ENCODE measurements at regions not wholly inside any gene's neighbourhood (a gene's known extent, or its start where the extent isn't known, plus 50 kb on each side); places are given as distances from the start of the nearest gene placed in this dataset.
"Not testable (repeated sequence)": the region's sequence is repeated elsewhere in the genome, so short reads cannot be mapped to it uniquely, and the experiment has no call there.

DNA sequence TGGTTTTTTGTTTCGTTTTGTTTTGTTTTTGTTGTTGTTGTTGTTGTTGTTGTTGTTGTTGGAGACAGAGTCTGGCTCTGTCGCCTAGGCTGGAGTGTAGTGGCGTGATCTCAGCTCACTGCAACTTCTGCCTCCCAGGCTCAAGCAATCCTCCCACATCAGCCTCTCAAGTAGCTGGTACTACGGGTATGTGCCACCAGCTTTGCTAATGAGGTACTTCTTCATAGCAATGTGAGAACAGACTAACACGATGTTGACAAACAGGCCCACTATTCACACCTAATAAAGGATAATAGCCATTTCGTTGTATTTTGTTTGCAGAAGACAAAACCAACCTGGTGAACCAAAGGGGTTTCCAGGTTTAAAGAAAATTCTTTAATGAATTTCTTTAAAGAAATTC is 130.9 kb downstream of the DIRAS2 start:
- DNase-seq, result no peak

DNA sequence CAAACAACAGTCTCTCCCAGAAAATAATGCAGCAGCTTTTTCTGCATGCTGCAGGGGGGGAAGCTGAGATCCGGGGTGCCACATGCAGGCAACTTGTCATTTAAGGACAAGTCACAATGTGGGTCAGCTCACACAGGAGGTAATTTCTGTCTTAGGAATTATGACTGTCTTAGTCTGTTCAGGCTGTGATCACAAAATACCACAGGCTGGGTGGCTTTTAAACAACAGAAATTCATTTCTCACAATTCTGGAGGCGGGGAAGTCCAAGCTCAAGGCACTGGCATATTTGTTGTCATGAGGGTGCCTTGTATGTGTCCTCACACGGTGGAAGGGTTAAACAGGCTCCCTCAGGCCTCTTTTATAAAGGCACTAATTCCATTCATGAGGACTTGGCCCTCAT is 127.7 kb downstream of the DIRAS2 start:
- DNase-seq, result no peak

DNA sequence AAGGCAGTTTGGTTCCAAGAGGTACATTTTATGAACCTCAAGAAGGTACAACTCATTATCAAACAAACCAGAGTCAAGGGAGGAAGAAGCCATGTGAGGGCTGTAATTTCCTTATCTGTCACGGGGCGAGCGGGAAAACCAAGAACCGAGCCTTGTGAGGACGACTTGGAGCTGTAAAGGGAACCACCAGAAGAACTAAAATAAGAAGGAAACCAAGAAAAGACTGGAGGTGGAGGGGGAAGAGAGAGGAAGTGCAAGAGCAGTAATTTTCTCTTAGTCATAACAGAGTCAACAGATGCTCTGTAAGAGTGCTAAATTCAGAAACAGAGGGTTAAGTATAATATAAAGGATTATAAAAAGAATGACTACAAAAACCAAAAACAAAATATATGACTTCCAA is 127.1 kb downstream of the DIRAS2 start:
- DNase-seq, result no peak

DNA sequence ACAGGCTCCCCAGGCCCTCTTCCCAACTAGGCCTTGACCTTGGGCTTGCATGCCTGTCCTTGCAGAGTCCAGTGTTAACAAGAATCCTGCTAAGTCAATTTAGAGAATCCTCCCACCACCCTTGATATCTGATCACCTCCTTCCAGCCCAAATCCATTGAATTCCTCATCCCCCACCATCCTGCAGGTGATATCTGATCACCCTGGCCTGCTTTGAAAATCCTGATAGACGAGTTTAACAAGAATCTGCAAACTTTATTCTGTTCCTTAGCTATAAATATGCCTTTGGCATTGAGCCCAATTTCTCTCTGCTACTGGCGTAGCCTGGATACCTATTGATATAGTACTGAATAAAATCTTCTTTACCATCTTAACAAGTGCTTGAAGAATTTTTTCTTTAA is 125.5 kb downstream of the DIRAS2 start:
- no peak for DNase-seq

- DNase-seq, result no peak
Observed at GRCh38 chr9:90521811-90522570, 120.6 kb downstream of the DIRAS2 start.

DNA sequence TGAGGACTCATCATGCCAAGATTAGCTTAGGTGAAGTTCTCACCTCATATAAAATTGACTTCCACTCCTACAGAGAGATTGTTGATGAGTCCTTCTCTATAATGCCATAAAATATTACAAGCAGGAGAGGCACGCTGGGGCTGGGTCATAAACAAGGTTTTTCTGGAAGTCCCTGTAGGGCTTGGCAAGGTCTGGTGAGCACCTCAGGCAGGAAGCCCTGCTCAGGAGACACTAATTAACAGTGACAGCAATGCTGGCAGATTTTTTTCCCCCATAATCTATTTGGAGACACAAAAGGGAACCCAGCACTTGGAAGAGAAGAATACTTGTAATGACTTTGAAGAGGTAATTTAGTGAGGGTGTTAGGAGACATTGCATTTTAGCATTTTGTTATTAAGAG is 118.7 kb downstream of the DIRAS2 start:
- no peak for DNase-seq

DNA sequence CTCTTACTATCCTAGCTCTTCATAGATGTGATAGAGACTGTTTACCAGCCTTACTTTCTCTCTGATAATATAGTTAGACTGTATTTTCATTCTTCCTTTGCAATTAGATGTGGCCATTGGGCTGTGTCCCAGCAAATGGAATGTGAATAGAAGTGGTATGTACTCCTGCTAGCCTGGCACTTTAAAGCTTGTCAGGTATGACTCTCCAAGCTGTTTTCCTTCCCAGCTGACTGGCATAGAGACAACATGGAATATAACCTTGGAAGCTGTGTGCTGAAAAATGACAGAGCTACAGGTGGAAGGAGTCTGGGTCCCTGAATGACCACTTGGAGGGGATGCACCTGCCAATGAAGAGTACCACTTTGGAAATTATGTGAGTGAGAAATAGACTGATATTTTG is 116.2 kb downstream of the DIRAS2 start:
- DNase-seq, result no peak

- not testable (repeated sequence) for DNase-seq
Observed at GRCh38 chr9:90536094-90536493, 106.5 kb downstream of the DIRAS2 start.

DNA sequence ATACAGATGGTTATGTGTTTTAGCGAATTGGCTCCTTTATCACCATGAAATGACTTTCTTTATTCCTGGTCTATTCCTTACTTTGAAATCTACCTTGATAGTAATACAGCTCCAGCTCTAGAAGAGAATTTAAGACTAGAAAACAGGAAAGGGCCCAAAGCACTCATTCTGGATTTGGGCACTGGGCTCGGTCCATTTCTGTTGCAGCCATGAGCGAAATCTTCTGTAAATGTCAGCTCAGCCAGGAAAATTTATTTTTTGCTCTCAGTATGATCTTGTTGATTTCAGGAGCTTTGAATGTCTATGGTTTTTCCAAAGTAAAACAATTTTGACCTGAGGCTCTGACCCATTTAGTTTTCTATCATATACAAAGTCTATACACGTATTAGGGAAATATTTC is 104.1 kb downstream of the DIRAS2 start:
- DNase-seq, result no peak

GRCh38 chr9:90539286-90539685 is 103.3 kb downstream of the DIRAS2 start:
- no peak for DNase-seq

DNA sequence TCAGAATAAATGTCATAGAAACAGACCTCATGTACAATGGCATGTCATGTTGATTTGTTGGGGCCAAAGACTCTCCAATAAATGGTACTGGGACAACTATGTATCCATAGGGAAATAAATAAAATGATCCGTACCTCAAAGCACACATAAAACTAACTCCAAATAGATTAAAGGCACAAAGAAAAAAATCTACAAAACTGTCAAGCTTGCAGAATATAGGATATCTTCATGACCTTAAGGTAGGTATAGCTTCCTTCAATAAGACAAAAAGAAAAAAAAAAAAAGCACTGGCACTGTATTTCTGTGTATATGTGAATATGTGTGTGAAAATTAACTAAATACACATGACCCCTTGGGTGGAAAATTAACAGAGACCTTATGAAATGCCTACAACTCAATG is 101.9 kb downstream of the DIRAS2 start:
- no peak for DNase-seq

- DNase-seq, result no peak
Observed at GRCh38 chr9:90544488-90544887, 98.1 kb downstream of the DIRAS2 start.

DNA sequence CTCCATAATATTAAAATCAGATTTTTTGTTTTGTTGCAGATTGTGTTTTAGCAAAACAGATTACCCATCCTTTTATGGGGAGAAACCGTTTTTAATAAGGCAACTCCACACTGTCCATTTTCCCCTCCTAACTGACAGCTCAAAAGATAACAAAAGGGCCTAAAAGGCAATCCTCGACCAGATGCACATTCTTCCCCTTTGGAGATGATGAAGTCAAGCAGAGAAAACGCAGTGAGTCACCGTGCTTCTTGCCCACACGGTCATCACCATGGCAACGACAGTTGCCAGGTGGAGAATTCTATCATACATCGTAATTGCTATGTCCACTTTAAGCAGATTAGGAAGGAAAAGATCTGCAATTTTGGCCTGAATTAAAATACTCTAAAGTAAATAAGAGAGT is 96.4 kb downstream of the DIRAS2 start:
- DNase-seq, result no peak

DNA sequence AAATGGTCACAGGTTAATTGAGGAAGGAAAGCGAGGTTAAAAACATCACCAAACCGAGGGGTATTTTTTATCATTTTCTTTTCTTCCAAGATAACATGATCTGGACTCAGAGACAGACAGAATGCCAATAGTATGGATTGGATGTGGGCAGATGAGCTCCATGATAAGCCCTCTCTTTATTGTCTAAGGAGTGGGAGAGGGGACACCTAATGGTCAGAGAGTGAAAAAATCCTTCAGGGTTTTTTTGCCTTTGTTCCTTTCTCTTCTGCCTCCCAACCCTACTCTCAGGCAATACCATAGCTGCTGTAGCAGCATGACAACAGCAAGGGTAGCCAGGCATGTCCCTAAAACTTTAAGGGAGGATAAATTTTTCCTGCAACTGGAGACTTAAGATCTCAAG is 94.7 kb downstream of the DIRAS2 start:
- DNase-seq, result no peak

- no peak for DNase-seq
Observed at GRCh38 chr9:90552317-90552716, 90.3 kb downstream of the DIRAS2 start.

- no peak for DNase-seq
Observed at GRCh38 chr9:90555351-90556057, 87.1 kb downstream of the DIRAS2 start.

GRCh38 chr9:90556897-90557675 is 85.5 kb downstream of the DIRAS2 start:
- DNase-seq, result no peak

- no peak for DNase-seq
Observed at GRCh38 chr9:90559075-90560073, 83.2 kb downstream of the DIRAS2 start.
